ENCODE measurements at regions not wholly inside any gene's neighbourhood (a gene's known extent, or its start where the extent isn't known, plus 50 kb on each side); places are given as distances from the start of the nearest gene placed in this dataset.
A peak's percentile ranks its signal among the peaks of the same experiment; 100 is the strongest.
"Not testable (repeated sequence)": the region's sequence is repeated elsewhere in the genome, so short reads cannot be mapped to it uniquely, and the experiment has no call there.

DNA sequence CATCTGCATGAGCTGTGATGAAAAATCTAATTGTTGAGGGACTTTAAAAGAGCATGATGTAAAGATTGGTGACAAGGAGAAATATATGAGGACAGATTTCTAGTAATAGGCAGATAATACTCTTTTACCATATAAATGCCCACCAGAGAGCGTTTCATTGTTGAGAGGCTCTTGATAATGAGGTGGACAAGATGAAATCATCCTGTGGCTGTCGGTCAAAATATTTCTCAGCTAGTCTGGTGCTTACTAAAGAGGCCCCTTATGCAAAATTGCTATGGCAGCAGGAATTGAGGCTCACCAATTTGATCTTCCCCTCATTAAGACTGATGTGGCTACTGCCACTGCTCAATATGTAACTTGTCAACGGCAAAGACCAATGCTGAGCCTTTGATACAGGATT, 225.0 kb upstream of the RASGRP1 start:
- H3K79me2 ChIP-seq (ENCODE audit: insufficient read depth): no peaks in the 10 kb centered on the region
- no peak overlapping the region for H3K27ac ChIP-seq
- no peak for DNase-seq
- H3K4me3 ChIP-seq: no peak overlapping the region
- H4K20me1 ChIP-seq (ENCODE audit: insufficient read depth): no peaks in the 10 kb centered on the region
- no peaks in the 10 kb centered on the region for H3K9me2 ChIP-seq (ENCODE audit: insufficient read depth)
- no peak overlapping the region for H3K4me2 ChIP-seq (ENCODE audit: unreplicated experiment)
- H3F3A ChIP-seq (ENCODE audit: insufficient read depth): no peaks in the 10 kb centered on the region
- no peak overlapping the region for H3K9ac ChIP-seq
- in situ Hi-C loops (cut with MboI): no loop called here
- H3K4me1 ChIP-seq (ENCODE audit: insufficient read depth): no peaks in the 10 kb centered on the region
- 59 to 68% methylated on average over 3 of the region's 3 CpGs for WGBS, 2 experiments (ENCODE audit: low coverage in 1 of 2, low lambda C conversion rate in 2 of 2, missing lambda C conversion rate in 2 of 2)
- no peak overlapping the region for H2AFZ ChIP-seq
- TF ChIP-seq EZH2 (IDR thresholded peaks at IDR 0.05; ENCODE audit: insufficient read depth, poor library complexity, severe bottlenecking): no peak
- TF ChIP-seq EZH2phosphoT487 (IDR thresholded peaks at IDR 0.05; ENCODE audit: insufficient read depth, low read depth): no peak
- H3K9me3 ChIP-seq (ENCODE audit: low read depth): no peaks in the 10 kb centered on the region
- no peaks in the 10 kb centered on the region for H3K36me3 ChIP-seq (ENCODE audit: low read depth)
- no peaks in the 10 kb centered on the region for H3K27me3 ChIP-seq (replicated peaks; ENCODE audit: insufficient read depth)

DNA sequence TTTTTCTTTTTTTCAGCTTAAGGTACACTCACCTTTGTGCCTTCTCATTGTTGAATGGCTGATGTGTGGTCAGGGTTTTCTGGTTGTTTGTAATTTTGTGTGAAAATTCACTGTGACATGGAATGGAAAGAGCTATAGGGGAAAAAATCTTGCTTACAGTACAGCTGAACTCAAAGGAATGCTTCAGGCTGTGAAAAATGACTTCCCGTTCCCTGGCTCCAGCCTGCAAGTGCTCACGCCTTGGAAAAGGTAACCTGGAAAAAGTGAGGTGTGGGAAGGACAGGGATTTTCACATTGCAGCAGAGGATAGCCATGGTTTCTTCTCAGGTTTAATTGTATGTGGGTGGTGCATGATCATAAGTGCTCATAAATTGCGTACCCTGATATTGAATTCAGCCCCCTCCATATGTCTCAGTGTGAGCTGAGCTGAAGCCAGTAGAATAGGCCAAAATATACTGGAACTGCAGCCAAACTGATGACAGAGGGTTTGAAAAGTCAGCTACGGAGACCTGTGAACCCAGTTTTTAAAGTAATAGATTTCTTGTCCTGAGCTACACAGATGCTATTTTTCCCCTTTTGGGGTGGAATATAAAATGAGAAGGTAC, 228.7 kb upstream of the RASGRP1 start:
- 81 to 88% methylated on average over 4 of the region's 4 CpGs for WGBS, 2 experiments (ENCODE audit: low coverage in 1 of 2, low lambda C conversion rate in 2 of 2, missing lambda C conversion rate in 2 of 2)
- peaks cover 10% of the 10 kb centered on the region; the same call in 1 of the 2 replicates for H3F3A ChIP-seq (ENCODE audit: insufficient read depth)
- H3K27me3 ChIP-seq (replicated peaks; ENCODE audit: insufficient read depth): no peaks in the 10 kb centered on the region
- in situ Hi-C loops (cut with MboI): no loop called here
- no peak overlapping the region for H3K4me3 ChIP-seq
- no peak for DNase-seq
- no peaks in the 10 kb centered on the region for H4K20me1 ChIP-seq (ENCODE audit: insufficient read depth)
- H2AFZ ChIP-seq: no peak overlapping the region
- H3K4me2 ChIP-seq (ENCODE audit: unreplicated experiment): no peak overlapping the region
- H3K9ac ChIP-seq: no peak overlapping the region
- no peaks in the 10 kb centered on the region for H3K9me2 ChIP-seq (ENCODE audit: insufficient read depth)
- H3K79me2 ChIP-seq (ENCODE audit: insufficient read depth): no peaks in the 10 kb centered on the region
- H3K4me1 ChIP-seq (ENCODE audit: insufficient read depth): 0 out of 2 replicates have a peak, but pooled peaks cover 3% of the 10 kb centered on the region
- TF ChIP-seq EZH2phosphoT487 (IDR thresholded peaks at IDR 0.05; ENCODE audit: insufficient read depth, low read depth): no peak
- no peak for TF ChIP-seq EZH2 (IDR thresholded peaks at IDR 0.05; ENCODE audit: insufficient read depth, poor library complexity, severe bottlenecking)
- H3K36me3 ChIP-seq (ENCODE audit: low read depth): no peaks in the 10 kb centered on the region
- no peaks in the 10 kb centered on the region for H3K9me3 ChIP-seq (ENCODE audit: low read depth)
- no peak overlapping the region for H3K27ac ChIP-seq

DNA sequence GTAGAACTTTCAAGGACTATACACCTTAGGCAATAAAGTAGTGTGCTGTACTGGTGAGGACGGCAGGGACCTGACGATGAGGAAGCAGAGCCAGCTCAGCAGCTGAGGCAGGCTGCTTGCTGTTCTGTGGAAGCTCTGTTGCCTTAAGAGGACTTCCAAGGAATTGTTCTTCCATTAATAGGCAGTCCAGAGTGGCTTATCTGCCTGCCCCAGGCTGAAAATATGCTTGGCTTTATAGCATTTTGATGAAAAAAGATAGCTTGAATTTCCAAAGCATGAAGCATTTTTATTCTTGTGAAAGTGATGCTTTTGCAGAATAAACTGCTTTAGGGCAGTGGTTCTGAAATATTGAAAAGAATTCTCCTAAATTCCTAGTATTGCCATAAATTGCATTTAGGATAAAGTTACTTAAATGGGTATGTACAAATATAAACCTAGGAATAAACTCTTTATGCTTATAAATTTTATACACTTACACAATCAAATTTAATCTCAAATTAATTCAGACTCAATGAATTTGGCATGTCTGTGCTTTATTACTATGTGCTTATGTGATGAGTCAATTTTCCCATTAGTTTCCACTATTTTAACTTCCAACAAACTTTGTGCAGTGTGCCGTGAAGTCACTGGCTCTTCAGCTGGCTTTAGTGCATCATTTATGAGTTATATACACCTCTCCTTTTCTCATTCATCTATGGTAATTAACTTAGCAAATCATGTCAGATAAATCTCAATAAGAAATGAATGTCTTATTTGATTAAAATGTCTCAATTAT, 231.0 kb upstream of the RASGRP1 start:
- H3K4me2 ChIP-seq (ENCODE audit: unreplicated experiment): peak overlapping the region; percentile 12
- peak; percentile 64 for DNase-seq
- H3K27me3 ChIP-seq (replicated peaks; ENCODE audit: insufficient read depth): no peaks in the 10 kb centered on the region

DNA sequence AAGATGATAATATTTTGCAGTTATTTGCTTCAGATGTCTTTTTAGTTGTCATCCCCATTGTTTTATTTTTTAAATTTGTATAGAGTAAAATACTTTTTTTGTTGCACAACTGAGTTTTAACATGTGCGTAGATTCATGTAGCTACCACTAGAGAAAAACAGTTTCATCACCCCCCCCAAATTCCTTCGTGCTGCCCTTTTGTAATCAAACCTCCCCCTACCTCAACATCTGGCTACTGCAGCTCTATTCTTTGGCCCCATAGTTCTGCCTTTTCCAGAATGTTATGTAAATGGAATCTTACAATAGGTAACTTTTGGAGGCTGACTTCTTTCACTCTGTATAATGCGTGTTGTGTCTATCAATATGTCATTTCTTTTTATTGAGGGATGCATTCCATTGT, 232.0 kb upstream of the RASGRP1 start:
- H3K9ac ChIP-seq: no peak overlapping the region

More for the DNA sequence above, 231.0 kb upstream of the RASGRP1 start:
- Histone ChIP-seq H3K9me2 (ENCODE audit: insufficient read depth) (no peaks in the 10 kb centered on the region), H3K9me3 (ENCODE audit: low read depth) (no peaks in the 10 kb centered on the region), H3K4me3 (no peak overlapping the region), H3K27ac (no peak overlapping the region), H3K4me1 (ENCODE audit: insufficient read depth) (0 out of 2 replicates have a peak, but pooled peaks cover 3% of the 10 kb centered on the region), H3K36me3 (ENCODE audit: low read depth) (no peaks in the 10 kb centered on the region), H4K20me1 (ENCODE audit: insufficient read depth) (no peaks in the 10 kb centered on the region), H3K9ac (no peak overlapping the region), H2AFZ (0 out of 2 replicates have a peak overlapping the region, but pooled peaks have one; percentile 4), H3F3A (ENCODE audit: insufficient read depth) (peaks cover 10% of the 10 kb centered on the region; the same call in 1 of the 2 replicates), H3K79me2 (ENCODE audit: insufficient read depth) (no peaks in the 10 kb centered on the region)
- no peak for TF ChIP-seq EZH2phosphoT487 (IDR thresholded peaks at IDR 0.05; ENCODE audit: insufficient read depth, low read depth)
- TF ChIP-seq EZH2 (IDR thresholded peaks at IDR 0.05; ENCODE audit: insufficient read depth, poor library complexity, severe bottlenecking): no peak
- WGBS, 2 experiments (ENCODE audit: low coverage in 1 of 2, low lambda C conversion rate in 2 of 2, missing lambda C conversion rate in 2 of 2): 19 to 33% methylated on average over 3 of the region's 3 CpGs
- in situ Hi-C loops (cut with MboI): no loop called here

DNA sequence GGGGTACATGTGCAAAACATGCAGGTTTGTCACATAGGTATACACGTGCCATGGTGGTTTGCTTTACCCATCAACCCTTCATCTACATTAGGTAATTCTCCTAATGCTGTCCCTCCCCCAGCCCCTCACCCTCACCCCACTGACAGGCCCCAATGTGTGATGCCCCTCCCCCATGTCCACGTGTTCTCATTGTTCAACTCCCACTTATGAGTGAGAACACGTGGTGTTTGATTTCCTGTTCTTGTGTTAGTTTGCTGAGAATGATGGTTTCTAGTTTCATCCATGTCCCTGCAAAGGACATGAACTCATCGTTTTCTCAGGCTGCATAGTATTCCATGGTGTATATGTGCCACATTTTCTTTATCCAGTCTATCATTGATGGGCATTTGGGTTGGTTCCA, 232.9 kb upstream of the RASGRP1 start:
- DNase-seq; H3K36me3 ChIP-seq (ENCODE audit: low read depth); H3K9me2 ChIP-seq (ENCODE audit: insufficient read depth); H4K20me1 ChIP-seq (ENCODE audit: insufficient read depth); in situ Hi-C loops (cut with MboI); H3K27ac ChIP-seq; H2AFZ ChIP-seq; H3K27me3 ChIP-seq (replicated peaks; ENCODE audit: insufficient read depth); H3K9ac ChIP-seq; H3K4me2 ChIP-seq (ENCODE audit: unreplicated experiment); H3K9me3 ChIP-seq (ENCODE audit: low read depth); H3K79me2 ChIP-seq (ENCODE audit: insufficient read depth); H3K4me3 ChIP-seq; H3K4me1 ChIP-seq (ENCODE audit: insufficient read depth): not testable (repeated sequence)
- peaks cover 10% of the 10 kb centered on the region; the same call in 1 of the 2 replicates for H3F3A ChIP-seq (ENCODE audit: insufficient read depth)
- WGBS, 2 experiments (ENCODE audit: low coverage in 1 of 2, low lambda C conversion rate in 2 of 2, missing lambda C conversion rate in 2 of 2): 75 to 78% methylated on average over 4 of the region's 4 CpGs

More for the DNA sequence above, 232.0 kb upstream of the RASGRP1 start:
- WGBS, 2 experiments (ENCODE audit: low coverage in 1 of 2, low lambda C conversion rate in 2 of 2, missing lambda C conversion rate in 2 of 2): 76 to 85% methylated on average over 3 of the region's 3 CpGs
- in situ Hi-C loops (cut with MboI): no loop called here
- DNase-seq: no peak
- no peak overlapping the region for H3K27ac ChIP-seq
- H2AFZ ChIP-seq: no peak overlapping the region
- no peaks in the 10 kb centered on the region for H4K20me1 ChIP-seq (ENCODE audit: insufficient read depth)
- H3F3A ChIP-seq (ENCODE audit: insufficient read depth): peaks cover 10% of the 10 kb centered on the region; the same call in 1 of the 2 replicates
- H3K4me3 ChIP-seq: no peak overlapping the region
- H3K4me2 ChIP-seq (ENCODE audit: unreplicated experiment): no peak overlapping the region
- H3K4me1 ChIP-seq (ENCODE audit: insufficient read depth): 0 out of 2 replicates have a peak, but pooled peaks cover 3% of the 10 kb centered on the region
- H3K9me3 ChIP-seq (ENCODE audit: low read depth): no peaks in the 10 kb centered on the region
- H3K79me2 ChIP-seq (ENCODE audit: insufficient read depth): no peaks in the 10 kb centered on the region
- H3K36me3 ChIP-seq (ENCODE audit: low read depth): no peaks in the 10 kb centered on the region
- TF ChIP-seq EZH2 (IDR thresholded peaks at IDR 0.05; ENCODE audit: insufficient read depth, poor library complexity, severe bottlenecking): no peak
- no peak for TF ChIP-seq EZH2phosphoT487 (IDR thresholded peaks at IDR 0.05; ENCODE audit: insufficient read depth, low read depth)
- H3K9me2 ChIP-seq (ENCODE audit: insufficient read depth): no peaks in the 10 kb centered on the region
- no peaks in the 10 kb centered on the region for H3K27me3 ChIP-seq (replicated peaks; ENCODE audit: insufficient read depth)

DNA sequence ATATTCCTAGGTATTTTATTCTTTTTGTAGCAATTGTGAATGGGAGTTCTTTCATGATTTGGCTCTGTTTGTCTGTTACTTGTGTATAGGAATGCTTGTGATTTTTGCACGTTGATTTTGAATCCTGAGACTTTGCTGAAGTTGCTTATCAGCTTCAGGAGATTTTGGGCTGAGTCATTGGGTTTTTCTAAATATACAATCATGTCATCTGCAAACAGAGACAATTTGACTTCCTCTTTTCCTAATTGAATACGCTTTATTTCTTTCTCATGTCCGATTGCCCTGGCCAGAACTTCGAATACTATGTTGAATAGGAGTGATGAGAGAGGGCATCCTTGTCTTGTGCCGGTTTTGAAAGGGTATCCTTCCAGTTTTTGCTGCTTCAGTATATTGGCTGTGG, 234.6 kb upstream of the RASGRP1 start:
- H3K4me3 ChIP-seq; H3K27ac ChIP-seq; H3K9me2 ChIP-seq (ENCODE audit: insufficient read depth); H3K27me3 ChIP-seq (replicated peaks; ENCODE audit: insufficient read depth); H3K36me3 ChIP-seq (ENCODE audit: low read depth); H3K4me1 ChIP-seq (ENCODE audit: insufficient read depth); H2AFZ ChIP-seq; in situ Hi-C loops (cut with MboI); H3K4me2 ChIP-seq (ENCODE audit: unreplicated experiment); H3K9ac ChIP-seq; H3K9me3 ChIP-seq (ENCODE audit: low read depth); H4K20me1 ChIP-seq (ENCODE audit: insufficient read depth); H3K79me2 ChIP-seq (ENCODE audit: insufficient read depth); DNase-seq: not testable (repeated sequence)
- H3F3A ChIP-seq (ENCODE audit: insufficient read depth): peaks cover 10% of the 10 kb centered on the region; the same call in 1 of the 2 replicates
- WGBS, 2 experiments (ENCODE audit: low coverage in 1 of 2, low lambda C conversion rate in 2 of 2, missing lambda C conversion rate in 2 of 2): 68 to 70% methylated on average over 5 of the region's 5 CpGs
